Mesenchymal stem cell (in vitro differentiated cells and primary cell): ENCODE measurements at regions not wholly inside any gene's neighbourhood (a gene's known extent, or its start where the extent isn't known, plus 50 kb on each side); places are given as distances from the start of the nearest gene placed in this dataset.
"Not testable (repeated sequence)": the region's sequence is repeated elsewhere in the genome, so short reads cannot be mapped to it uniquely, and the experiment has no call there.

ENCODE experiments used
- DNase-seq: peaks from one replicate; pipeline ENCODE4 v3.0.0-alpha.2; 2013
- H2AFZ ChIP-seq: one replicate; pipeline ENCODE4 v1.6.1; 2013; ENCODE audit warnings: low read depth, mild to moderate bottlenecking, control low read depth, inconsistent platforms, low read length, moderate library complexity
- H2AK5ac ChIP-seq: 2 replicates; pipeline ENCODE4 v1.6.1; 2013; ENCODE audit warnings: low read length, moderate library complexity, mild to moderate bottlenecking, inconsistent platforms; ENCODE audit not compliant: severe bottlenecking
- H2BK120ac ChIP-seq: one replicate; pipeline ENCODE4 v1.6.1; 2013; ENCODE audit warnings: low read depth, mild to moderate bottlenecking, inconsistent platforms, low read length, moderate library complexity
- H2BK12ac ChIP-seq, 2 experiments: one replicate each; pipeline ENCODE4 v1.6.1; 2013; ENCODE audit warnings: inconsistent platforms in 2 of 2, low read length in 2 of 2, mild to moderate bottlenecking in 2 of 2, moderate library complexity in 2 of 2, control low read depth in 1 of 2
- H2BK15ac ChIP-seq: one replicate; pipeline ENCODE4 v1.6.1; 2013; ENCODE audit warnings: mild to moderate bottlenecking, low read depth, inconsistent platforms; ENCODE audit not compliant: poor library complexity, severe bottlenecking
- H2BK5ac ChIP-seq: 2 replicates; pipeline ENCODE4 v1.6.1; 2013; ENCODE audit warnings: low read depth, mild to moderate bottlenecking, low read length, control low read depth, inconsistent platforms; ENCODE audit not compliant: poor library complexity, severe bottlenecking
- H3K14ac ChIP-seq, 2 experiments: one replicate each; pipeline ENCODE4 v1.6.1; 2013; ENCODE audit warnings: inconsistent platforms in 2 of 2, low read length in 2 of 2, control low read depth in 1 of 2, mild to moderate bottlenecking in 1 of 2, moderate library complexity in 1 of 2
- H3K18ac ChIP-seq, 2 experiments: one replicate each; pipeline ENCODE4 v1.6.1; 2013; ENCODE audit warnings: inconsistent platforms in 2 of 2, low read length in 2 of 2, control low read depth in 1 of 2, low read depth in 1 of 2, mild to moderate bottlenecking in 1 of 2
- H3K23ac ChIP-seq, 2 experiments: one replicate each; pipeline ENCODE4 v1.6.1; 2013; ENCODE audit warnings: inconsistent platforms in 2 of 2, low read length in 2 of 2, mild to moderate bottlenecking in 2 of 2, moderate library complexity in 2 of 2, control low read depth in 1 of 2
- H3K27ac ChIP-seq: 2 replicates; pipeline ENCODE4 v1.5.1; 2013; ENCODE audit warnings: mild to moderate bottlenecking, moderate library complexity, low read length, control low read depth, inconsistent platforms; ENCODE audit not compliant: poor library complexity, severe bottlenecking
- H3K27me3 ChIP-seq, 2 experiments: 2 replicates each; pipeline versions ENCODE4 v1.6.1 to v1.7.0; 2013; ENCODE audit warnings: low read length in 2 of 2, mild to moderate bottlenecking in 2 of 2, moderate library complexity in 2 of 2, control low read depth in 1 of 2, inconsistent platforms in 1 of 2; ENCODE audit not compliant: control insufficient read depth in 1 of 2, insufficient read depth in 1 of 2
- H3K36me3 ChIP-seq, 2 experiments: 2 replicates each; pipeline versions ENCODE4 v1.6.1 to v1.7.0; 2013; ENCODE audit warnings: low read length in 2 of 2, control low read depth in 1 of 2, inconsistent platforms in 1 of 2, low read depth in 1 of 2, mild to moderate bottlenecking in 1 of 2; ENCODE audit not compliant: insufficient read depth in 2 of 2, control insufficient read depth in 1 of 2
- H3K4ac ChIP-seq, 2 experiments: one replicate each; pipeline ENCODE4 v1.6.1; 2013; ENCODE audit warnings: inconsistent platforms in 2 of 2, low read length in 2 of 2, mild to moderate bottlenecking in 2 of 2, moderate library complexity in 2 of 2, control low read depth in 1 of 2, low read depth in 1 of 2
- H3K4me1 ChIP-seq: 2 replicates; pipeline ENCODE4 v1.6.1; 2013; ENCODE audit warnings: low read depth, low read length, control low read depth; ENCODE audit not compliant: control insufficient read depth, insufficient read depth
- H3K4me2 ChIP-seq: 2 replicates; pipeline ENCODE4 v1.6.1; 2013; ENCODE audit warnings: low read length, mild to moderate bottlenecking, inconsistent platforms; ENCODE audit not compliant: poor library complexity, severe bottlenecking
- H3K4me3 ChIP-seq, 2 experiments: 2 replicates each; pipeline versions ENCODE4 v1.5.1 to v1.7.0; 2013; ENCODE audit warnings: low read length in 2 of 2, mild to moderate bottlenecking in 2 of 2, control low read depth in 1 of 2, low read depth in 1 of 2; ENCODE audit not compliant: insufficient read depth in 1 of 2
- H3K79me1 ChIP-seq: replicated peaks from 2 replicates; pipeline ENCODE4 v1.6.1; 2013; ENCODE audit warnings: mild to moderate bottlenecking, control low read depth, low read length, inconsistent platforms; ENCODE audit not compliant: poor library complexity, severe bottlenecking
- H3K9ac ChIP-seq: 2 replicates; pipeline ENCODE4 v1.7.0; 2013; ENCODE audit warnings: mild to moderate bottlenecking, low read length, moderate library complexity
- H3K9me3 ChIP-seq: 2 replicates; pipeline ENCODE4 v1.7.0; 2013; ENCODE audit warnings: mild to moderate bottlenecking, low read length; ENCODE audit not compliant: control insufficient read depth
- H4K8ac ChIP-seq: one replicate; pipeline ENCODE4 v1.6.1; 2013; ENCODE audit warnings: inconsistent platforms, mild to moderate bottlenecking, low read length, moderate library complexity
- H4K91ac ChIP-seq: one replicate; pipeline ENCODE4 v1.6.1; 2013; ENCODE audit warnings: mild to moderate bottlenecking, low read length, inconsistent platforms
- WGBS: methylation state at CpG from one replicate; pipeline ENCODE4 v1.1.7; 2013; ENCODE audit warnings: mixed read lengths; 5-methylcytosine and 5-hydroxymethylcytosine counted together

DNA sequence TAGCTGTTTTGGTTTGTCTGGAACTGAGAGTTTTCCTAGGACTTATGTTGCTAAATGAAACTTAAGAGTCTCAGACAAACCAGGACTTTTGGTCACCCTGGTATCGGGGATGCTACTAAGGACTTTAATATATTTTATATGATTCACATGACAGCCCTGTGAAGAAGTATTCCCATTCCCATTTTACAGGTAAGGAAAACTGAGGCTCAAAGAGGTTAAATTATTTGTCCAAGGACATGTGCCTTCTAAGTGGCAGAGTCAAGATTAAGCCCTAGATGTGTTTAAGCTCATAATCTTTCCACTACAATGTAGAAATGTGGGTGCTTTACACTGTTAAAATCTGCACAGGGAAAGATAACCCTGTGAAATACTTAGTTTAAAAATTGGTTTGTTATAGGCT lies 77.7 kb upstream of the ATP5MC3 start:
- Histone ChIP-seq H3K36me3 (no peaks in the 10 kb centered on the region), H3K4me1 (no peaks in the 10 kb centered on the region), H3K27ac (no peak overlapping the region), H3K4me2 (no peak overlapping the region), H2AFZ (no peak overlapping the region), H3K27me3 (peaks cover 0 to 5% of the 10 kb centered on the region in 2 experiments), H3K4me3 (no peak overlapping the region), H3K14ac (no peak overlapping the region), H2BK15ac (no peak overlapping the region), H2AK5ac (no peak overlapping the region), H3K18ac (no peak overlapping the region), H2BK120ac (no peak overlapping the region), H3K9ac (no peak overlapping the region), H2BK5ac (no peak overlapping the region), H4K91ac (no peak overlapping the region), H4K8ac (no peak overlapping the region), H3K23ac (no peak overlapping the region), H3K4ac (no peak overlapping the region), H2BK12ac (no peak overlapping the region), H3K79me1 (no peaks in the 10 kb centered on the region), H3K9me3 (no peaks in the 10 kb centered on the region)
- no peak for DNase-seq
- WGBS = no CpG with 5 or more reads among the region's 1 CpG

- Histone ChIP-seq H3K4me2 (no peak overlapping the region), H3K4me3 (no peak overlapping the region), H3K23ac (no peak overlapping the region), H3K79me1 (no peaks in the 10 kb centered on the region), H3K18ac (no peak overlapping the region), H4K91ac (no peak overlapping the region), H4K8ac (no peak overlapping the region), H2AFZ (no peak overlapping the region), H2AK5ac (no peak overlapping the region), H2BK120ac (no peak overlapping the region), H3K27ac (no peak overlapping the region), H2BK12ac (no peak overlapping the region), H3K4ac (no peak overlapping the region), H3K9ac (no peak overlapping the region), H3K4me1 (no peaks in the 10 kb centered on the region), H3K14ac (no peak overlapping the region), H3K9me3 (no peaks in the 10 kb centered on the region), H2BK5ac (no peak overlapping the region), H3K27me3 (peaks cover 0 to 10% of the 10 kb centered on the region in 2 experiments), H2BK15ac (no peak overlapping the region), H3K36me3 (no peaks in the 10 kb centered on the region)
- WGBS = 97% methylated on average over 56 of the region's 69 CpGs
- DNase-seq = no peak
These were observed 75.5 kb upstream of the ATP5MC3 start for GRCh38 chr2:175256806-175257585.

DNA sequence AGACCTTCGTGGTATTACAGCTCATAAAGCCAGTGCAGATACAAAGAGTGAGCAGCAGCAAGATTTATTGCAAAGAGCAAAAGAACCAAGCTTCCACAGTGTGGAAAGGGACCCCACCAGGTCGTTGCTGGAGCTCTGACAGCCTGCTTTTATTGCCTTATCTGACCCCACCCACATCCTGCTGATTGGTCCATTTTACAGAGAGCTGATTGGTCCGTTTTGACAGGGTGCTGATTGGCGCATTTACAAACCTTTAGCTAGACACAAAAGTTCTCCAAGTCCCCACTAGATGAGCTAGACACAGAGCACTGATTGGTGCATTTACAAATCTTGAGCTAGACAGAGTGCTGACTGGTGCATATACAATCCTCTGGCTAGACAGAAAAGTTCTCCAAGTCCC lies 74.9 kb upstream of the ATP5MC3 start:
- not testable (repeated sequence) for H3K79me1 ChIP-seq, H3K4me3 ChIP-seq, H2BK12ac ChIP-seq, H3K4ac ChIP-seq, H3K18ac ChIP-seq, H2BK15ac ChIP-seq, H4K91ac ChIP-seq, H2BK5ac ChIP-seq, DNase-seq, H3K4me2 ChIP-seq, H3K36me3 ChIP-seq, H2AK5ac ChIP-seq, H2AFZ ChIP-seq, H3K27ac ChIP-seq, H4K8ac ChIP-seq, H3K4me1 ChIP-seq, H3K23ac ChIP-seq, H3K9me3 ChIP-seq, H3K14ac ChIP-seq, H2BK120ac ChIP-seq, H3K9ac ChIP-seq
- 80% methylated on average over 4 of the region's 4 CpGs for WGBS
- peaks cover 0 to 10% of the 10 kb centered on the region in 2 experiments for H3K27me3 ChIP-seq

DNA sequence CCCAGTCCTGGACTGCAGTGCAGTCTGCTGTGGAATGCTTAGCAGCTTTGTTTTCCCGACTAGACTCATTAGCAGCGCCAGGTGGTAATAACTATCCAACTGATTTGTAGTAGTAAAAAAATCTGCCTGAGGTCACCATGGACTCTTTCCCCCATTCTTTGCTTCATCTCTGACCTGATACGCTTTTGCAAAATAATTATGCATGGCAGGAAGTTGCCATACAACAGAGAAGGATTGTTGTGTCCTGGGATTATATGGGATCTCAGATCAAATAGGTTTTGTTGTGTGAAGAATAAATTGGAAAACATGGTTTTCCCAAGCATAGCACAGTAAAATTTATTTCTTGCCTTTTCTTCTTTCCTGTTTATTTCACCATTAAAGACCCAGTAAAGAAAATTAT lies 72.4 kb upstream of the ATP5MC3 start:
- DNase-seq = no peak
- Histone ChIP-seq H2BK15ac (no peak overlapping the region), H2BK12ac (no peak overlapping the region), H3K4me3 (no peak overlapping the region), H3K27ac (no peak overlapping the region), H3K4me1 (no peaks in the 10 kb centered on the region), H2AFZ (no peak overlapping the region), H4K91ac (no peak overlapping the region), H3K9me3 (no peaks in the 10 kb centered on the region), H3K18ac (no peak overlapping the region), H2AK5ac (no peak overlapping the region), H3K36me3 (no peaks in the 10 kb centered on the region), H3K27me3 (peaks cover 0 to 10% of the 10 kb centered on the region in 2 experiments), H3K14ac (no peak overlapping the region), H2BK5ac (no peak overlapping the region), H3K4me2 (no peak overlapping the region), H3K9ac (no peak overlapping the region), H2BK120ac (no peak overlapping the region), H3K4ac (no peak overlapping the region), H3K79me1 (no peaks in the 10 kb centered on the region), H4K8ac (no peak overlapping the region), H3K23ac (no peak overlapping the region)
- 71% methylated on average over 1 of the region's 3 CpGs for WGBS
